ENCODE measurements at regions not wholly inside any gene's neighbourhood (a gene's known extent, or its start where the extent isn't known, plus 50 kb on each side); places are given as distances from the start of the nearest gene placed in this dataset.

- WGBS, 2 experiments (ENCODE audit: extremely low coverage in 2 of 2, insufficient read length in 1 of 2): 35% methylated on average over 4 of the region's 12 CpGs; no CpG with 5 or more reads in 1 of the 2 experiments
- H3K27ac ChIP-seq (ENCODE audit: insufficient read depth, low read length): no peak overlapping the region
- H3K9me1 ChIP-seq (ENCODE audit: insufficient read depth, low read length): no peaks in the 10 kb centered on the region
- in situ Hi-C loops (cut with MboI; ENCODE audit: low sequenced_read_pairs) (no loop called here), dilution Hi-C loops (cut with HindIII; ENCODE audit: low sequenced_read_pairs, unreplicated experiment) (no loop called here), intact Hi-C loops (cut with micrococcal nuclease) (no loop called here)
- H3K27me3 ChIP-seq (ENCODE audit: control insufficient read depth, insufficient read depth, low read length): peaks cover 14% of the 10 kb centered on the region
- TF ChIP-seq POLR2A (IDR thresholded peaks at IDR 0.05; ENCODE audit: low read depth, low read length) (no peak), CEBPB (IDR thresholded peaks at IDR 0.05; ENCODE audit: low read depth, low read length) (no peak), CTCF (conservative IDR thresholded peaks at IDR 0.05; ENCODE audit: low read depth, low read length) (no peak), MXI1 (IDR thresholded peaks at IDR 0.05; ENCODE audit: borderline replicate concordance, low read depth, low read length) (no peak), SMC3 (IDR thresholded peaks at IDR 0.05; ENCODE audit: low read depth, low read length) (no peak), FOS (IDR thresholded peaks at IDR 0.05; ENCODE audit: low read depth, low read length) (no peak), MAFK (IDR thresholded peaks at IDR 0.05; ENCODE audit: low read depth, low read length) (no peak), RAD21 (IDR thresholded peaks at IDR 0.05; ENCODE audit: low read length) (no peak), CHD1 (IDR thresholded peaks at IDR 0.05; ENCODE audit: low read depth, low read length) (no peak)
- ATAC-seq (ENCODE audit: low read depth): no peak
- H3K4me2 ChIP-seq (ENCODE audit: low read depth, low read length): no peak overlapping the region
- no peak overlapping the region for H3K14ac ChIP-seq (replicated peaks; ENCODE audit: low read depth, low read length)
- no peak overlapping the region for H2BK120ac ChIP-seq (ENCODE audit: low read depth, low read length)
- H2BK15ac ChIP-seq (ENCODE audit: low read depth, low read length): no peak overlapping the region
- no peak overlapping the region for H3K9ac ChIP-seq (ENCODE audit: low read depth, low read length)
- H4K8ac ChIP-seq (ENCODE audit: low read depth in 2 of 2, low read length in 2 of 2): no peak overlapping the region
- H3K4me3 ChIP-seq (ENCODE audit: insufficient read depth, low read depth, low read length): no peak overlapping the region
- no peak overlapping the region for H2AK5ac ChIP-seq (ENCODE audit: low read depth, low read length)
- H3K9me3 ChIP-seq (ENCODE audit: control insufficient read depth, insufficient read depth, low read length): no peaks in the 10 kb centered on the region
- POLR2A ChIA-PET (ENCODE audit: unreplicated experiment): no interaction called here
- BruUV-seq (replicated peaks): no TSS peak
- H3K23ac ChIP-seq (ENCODE audit: low read depth, low read length): no peak overlapping the region
- no peak overlapping the region for H4K91ac ChIP-seq (ENCODE audit: insufficient read depth, low read depth, low read length)
- no peaks in the 10 kb centered on the region; the same call in 1 of the 2 replicates for H3K4me1 ChIP-seq (ENCODE audit: control insufficient read depth, insufficient read depth, low read length)
- H3K4ac ChIP-seq (ENCODE audit: low read depth, low read length): no peak overlapping the region
- no peak overlapping the region for H2BK5ac ChIP-seq (ENCODE audit: low read depth, low read length, poor library complexity, severe bottlenecking)
- no peaks in the 10 kb centered on the region for H3K79me1 ChIP-seq (ENCODE audit: low read depth in 1 of 2, low read length in 2 of 2)
- DNase-seq: no peak
- no peak overlapping the region for H2AK9ac ChIP-seq (replicated peaks; ENCODE audit: low read depth, low read length, poor library complexity)
- H3K36me3 ChIP-seq (ENCODE audit: control insufficient read depth, insufficient read depth, low read length): no peaks in the 10 kb centered on the region
- H4K5ac ChIP-seq (ENCODE audit: low read depth, low read length): no peak overlapping the region
- no peak overlapping the region for H2AFZ ChIP-seq (replicated peaks; ENCODE audit: low read length, poor library complexity)
- CTCF ChIA-PET: no interaction called here
- no peak overlapping the region for H3K56ac ChIP-seq (ENCODE audit: extremely low read depth, insufficient read depth, low read length)
- H3K18ac ChIP-seq (ENCODE audit: low read depth, low read length): no peak overlapping the region
- H2BK20ac ChIP-seq (ENCODE audit: low read depth, low read length): no peak overlapping the region
- no peaks in the 10 kb centered on the region; the same call in 1 of the 2 replicates for H4K20me1 ChIP-seq (ENCODE audit: insufficient read depth, low read length)
Observed at GRCh38 chr3:13197281-13197680, 124.1 kb upstream of the IQSEC1 start.
